ENCODE measurements at regions not wholly inside any gene's neighbourhood (a gene's known extent, or its start where the extent isn't known, plus 50 kb on each side); places are given as distances from the start of the nearest gene placed in this dataset.
"Not testable (repeated sequence)": the region's sequence is repeated elsewhere in the genome, so short reads cannot be mapped to it uniquely, and the experiment has no call there.

- DNase-seq (ENCODE audit: low read depth): no peak
Observed at GRCh38 chr5:87138091-87138805, 129.4 kb upstream of the RASA1 start.

- no peak for DNase-seq (ENCODE audit: low read depth)
Observed at GRCh38 chr5:87139795-87140194, 127.9 kb upstream of the RASA1 start.

- DNase-seq (ENCODE audit: low read depth): no peak
Observed at GRCh38 chr5:87141544-87141943, 126.1 kb upstream of the RASA1 start.

GRCh38 chr5:87145853-87146252, 121.8 kb upstream of the RASA1 start:
- DNase-seq (ENCODE audit: low read depth): not testable (repeated sequence)

- DNase-seq (ENCODE audit: low read depth): no peak
Observed at GRCh38 chr5:87147441-87147840, 120.2 kb upstream of the RASA1 start.

- no peak for DNase-seq (ENCODE audit: low read depth)
Observed at GRCh38 chr5:87150630-87151029, 117.1 kb upstream of the RASA1 start.

GRCh38 chr5:87151547-87151946, 116.1 kb upstream of the RASA1 start:
- no peak for DNase-seq (ENCODE audit: low read depth)

GRCh38 chr5:87152886-87153285, 114.8 kb upstream of the RASA1 start:
- no peak for DNase-seq (ENCODE audit: low read depth)

GRCh38 chr5:87154191-87154590, 113.5 kb upstream of the RASA1 start:
- no peak for DNase-seq (ENCODE audit: low read depth)

- no peak for DNase-seq (ENCODE audit: low read depth)
Observed at GRCh38 chr5:87155106-87155505, 112.6 kb upstream of the RASA1 start.

GRCh38 chr5:87156631-87157030, 111.1 kb upstream of the RASA1 start:
- no peak for DNase-seq (ENCODE audit: low read depth)

GRCh38 chr5:87164409-87164808, 103.3 kb upstream of the RASA1 start:
- DNase-seq (ENCODE audit: low read depth): no peak

GRCh38 chr5:87169300-87169991, 98.2 kb upstream of the RASA1 start:
- DNase-seq (ENCODE audit: low read depth): no peak

GRCh38 chr5:87170799-87171198, 96.9 kb upstream of the RASA1 start:
- DNase-seq (ENCODE audit: low read depth): no peak

- no peak for DNase-seq (ENCODE audit: low read depth)
Observed at GRCh38 chr5:87182649-87183048, 85.0 kb upstream of the RASA1 start.

GRCh38 chr5:87183896-87184295, 83.8 kb upstream of the RASA1 start:
- no peak for DNase-seq (ENCODE audit: low read depth)

GRCh38 chr5:87184605-87185004, 83.1 kb upstream of the RASA1 start:
- no peak for DNase-seq (ENCODE audit: low read depth)

GRCh38 chr5:87185838-87186237, 81.8 kb upstream of the RASA1 start:
- DNase-seq (ENCODE audit: low read depth): no peak

- no peak for DNase-seq (ENCODE audit: low read depth)
Observed at GRCh38 chr5:87188391-87188790, 79.3 kb upstream of the RASA1 start.

- no peak for DNase-seq (ENCODE audit: low read depth)
Observed at GRCh38 chr5:87190041-87190440, 77.6 kb upstream of the RASA1 start.

GRCh38 chr5:87190687-87191086, 77.0 kb upstream of the RASA1 start:
- no peak for DNase-seq (ENCODE audit: low read depth)

- no peak for DNase-seq (ENCODE audit: low read depth)
Observed at GRCh38 chr5:87191645-87192044, 76.0 kb upstream of the RASA1 start.

- DNase-seq (ENCODE audit: low read depth): no peak
Observed at GRCh38 chr5:87195104-87195591, 72.5 kb upstream of the RASA1 start.

GRCh38 chr5:87195616-87196015, 72.1 kb upstream of the RASA1 start:
- DNase-seq (ENCODE audit: low read depth): no peak

Data from T-helper 22 cell (primary cell).